HEK293 (cell line): ENCODE measurements at regions not wholly inside any gene's neighbourhood (a gene's known extent, or its start where the extent isn't known, plus 50 kb on each side); places are given as distances from the start of the nearest gene placed in this dataset.

Experiments
- CTCF ChIA-PET: fragments of 350-600 bp; formaldehyde crosslinking; extraction: SDS; loops from one replicate; lab custom pipeline; 2021; ENCODE audit warnings: antibody characterized with exemption; lab: Yijun Ruan, JAX
- POLR2A ChIA-PET: fragments of 300-600 bp; formaldehyde crosslinking; extraction: SDS; loops from one replicate; lab custom pipeline; 2020; ENCODE audit warnings: antibody characterized with exemption, inconsistent platforms; lab: Yijun Ruan, JAX
- H3K27ac ChIP-seq: fragments of 200-500 bp; sonication (Bioruptor generic); 2 replicates; pipeline ENCODE4 v1.5.1; 2014; ENCODE audit warnings: low read depth, low read length, control low read depth, inconsistent platforms; ENCODE audit errors: extremely low read depth
- H3K36me3 ChIP-seq, 2 experiments: fragments of 200-500 bp in 1 of 2; sonication (Bioruptor generic) in 1 of 2; 1 replicate in 1 of 2; 2 replicates in 1 of 2; pipeline ENCODE4 v1.5.1; 2014 to 2017; ENCODE audit warnings: inconsistent platforms in 2 of 2, low read length in 2 of 2; ENCODE audit not compliant: control insufficient read depth in 2 of 2, insufficient read depth in 1 of 2
- H3K4me1 ChIP-seq: fragments of 200-500 bp; sonication (Bioruptor generic); 2 replicates; pipeline ENCODE4 v1.5.1; 2014; ENCODE audit warnings: mild to moderate bottlenecking, low read length, inconsistent platforms; ENCODE audit not compliant: control insufficient read depth, insufficient read depth
- H3K4me3 ChIP-seq: 2 replicates; pipeline ENCODE4 v1.5.1; 2011; ENCODE audit warnings: low read depth, mild to moderate bottlenecking, control low read depth, low read length, moderate library complexity
- H3K9me3 ChIP-seq: fragments of 200-500 bp; sonication (Bioruptor generic); 2 replicates; pipeline ENCODE4 v1.5.1; 2014; ENCODE audit warnings: low read depth, low read length, inconsistent platforms; ENCODE audit not compliant: control insufficient read depth, insufficient read depth
- KLF10 ChIP-seq: fragments of 450-650 bp; IDR thresholded peaks from 2 replicates; pipeline ENCODE4 v1.5.1; 2018; ENCODE audit warnings: missing biosample characterization, mild to moderate bottlenecking, missing genetic modification characterization
- SCRT1 ChIP-seq: fragments of 450-650 bp; formaldehyde crosslinking; IDR thresholded peaks from 2 replicates; pipeline ENCODE4 v1.5.1; 2016; ENCODE audit warnings: missing biosample characterization, missing genetic modification characterization, borderline replicate concordance
- SP7 ChIP-seq: fragments of 450-650 bp; formaldehyde crosslinking; IDR thresholded peaks from 2 replicates; pipeline ENCODE4 v1.5.1; 2016; ENCODE audit warnings: missing biosample characterization, missing genetic modification characterization
- ZBTB8A ChIP-seq: fragments of 450-650 bp; formaldehyde crosslinking; IDR thresholded peaks from 2 replicates; pipeline ENCODE4 v1.5.1; 2016; ENCODE audit warnings: missing biosample characterization, missing genetic modification characterization
- ZNF16 ChIP-seq: fragments of 450-650 bp; formaldehyde crosslinking; IDR thresholded peaks from 2 replicates; pipeline ENCODE4 v1.5.1; 2016; ENCODE audit warnings: low read depth, missing biosample characterization, missing genetic modification characterization
- ZNF211 ChIP-seq: fragments of 450-650 bp; formaldehyde crosslinking; IDR thresholded peaks from 2 replicates; pipeline ENCODE4 v1.5.1; 2016; ENCODE audit warnings: low read depth, missing biosample characterization, missing genetic modification characterization
- ZNF239 ChIP-seq: fragments of 450-650 bp; formaldehyde crosslinking; IDR thresholded peaks from 2 replicates; pipeline ENCODE4 v1.5.1; 2016; ENCODE audit warnings: missing biosample characterization, missing genetic modification characterization
- ZNF248 ChIP-seq: fragments of 450-650 bp; formaldehyde crosslinking; IDR thresholded peaks from 2 replicates; pipeline ENCODE4 v1.5.1; 2017; ENCODE audit warnings: missing biosample characterization, missing genetic modification characterization
- ZNF433 ChIP-seq: fragments of 450-650 bp; formaldehyde crosslinking; IDR thresholded peaks from 2 replicates; pipeline ENCODE4 v1.5.1; 2016; ENCODE audit warnings: missing biosample characterization, missing genetic modification characterization, low read depth
- ZNF529 ChIP-seq: fragments of 450-650 bp; formaldehyde crosslinking; IDR thresholded peaks from 2 replicates; pipeline ENCODE4 v1.5.1; 2017; ENCODE audit warnings: missing genetic modification characterization, missing biosample characterization; ENCODE audit not compliant: insufficient replicate concordance
- ZNF596 ChIP-seq: fragments of 450-650 bp; IDR thresholded peaks from 2 replicates; pipeline ENCODE4 v1.5.0; 2018; ENCODE audit warnings: missing biosample characterization, mild to moderate bottlenecking, missing genetic modification characterization, moderate library complexity
- ZNF624 ChIP-seq: fragments of 450-650 bp; formaldehyde crosslinking; IDR thresholded peaks from 2 replicates; pipeline ENCODE4 v1.5.1; 2017; ENCODE audit warnings: missing biosample characterization, missing genetic modification characterization
- ZNF626 ChIP-seq: fragments of 450-650 bp; sonication (Bioruptor Pico); formaldehyde crosslinking; IDR thresholded peaks from 2 replicates; pipeline ENCODE4 v1.5.1; 2018; ENCODE audit warnings: missing biosample characterization, missing genetic modification characterization, inconsistent platforms
- TF ChIP-seq, protein P1 (sequence below): fragments of 450-650 bp; formaldehyde crosslinking; IDR thresholded peaks from 2 replicates; pipeline ENCODE4 v1.5.1; 2016; ENCODE audit warnings: missing biosample characterization, missing genetic modification characterization
- TF ChIP-seq, protein P2 (sequence below): fragments of 450-650 bp; formaldehyde crosslinking; IDR thresholded peaks from 2 replicates; pipeline ENCODE4 v1.5.1; 2016; ENCODE audit warnings: missing biosample characterization, missing genetic modification characterization
- TF ChIP-seq, protein P3 (sequence below): sonication (generic); formaldehyde crosslinking; IDR thresholded peaks from 2 replicates; pipeline ENCODE4 v1.8.1; 2022; ENCODE audit warnings: mild to moderate bottlenecking, moderate library complexity, missing genetic modification reagents
- TF ChIP-seq, protein P4 (sequence below): fragments of 450-650 bp; formaldehyde crosslinking; IDR thresholded peaks from 2 replicates; pipeline ENCODE4 v1.5.1; 2016; ENCODE audit warnings: missing biosample characterization, missing genetic modification characterization, low read depth
- TF ChIP-seq, protein P5 (sequence below): fragments of 450-650 bp; formaldehyde crosslinking; IDR thresholded peaks from 2 replicates; pipeline ENCODE4 v1.5.1; 2016; ENCODE audit warnings: missing biosample characterization, missing genetic modification characterization
- TF ChIP-seq, protein P6 (sequence below): fragments of 450-650 bp; formaldehyde crosslinking; IDR thresholded peaks from 2 replicates; pipeline ENCODE4 v1.5.1; 2016; ENCODE audit warnings: missing biosample characterization, missing genetic modification characterization
- TF ChIP-seq, protein P7 (sequence below): fragments of 450-650 bp; formaldehyde crosslinking; IDR thresholded peaks from 2 replicates; pipeline ENCODE4 v1.5.1; 2017; ENCODE audit warnings: missing biosample characterization, missing genetic modification characterization

DNA sequence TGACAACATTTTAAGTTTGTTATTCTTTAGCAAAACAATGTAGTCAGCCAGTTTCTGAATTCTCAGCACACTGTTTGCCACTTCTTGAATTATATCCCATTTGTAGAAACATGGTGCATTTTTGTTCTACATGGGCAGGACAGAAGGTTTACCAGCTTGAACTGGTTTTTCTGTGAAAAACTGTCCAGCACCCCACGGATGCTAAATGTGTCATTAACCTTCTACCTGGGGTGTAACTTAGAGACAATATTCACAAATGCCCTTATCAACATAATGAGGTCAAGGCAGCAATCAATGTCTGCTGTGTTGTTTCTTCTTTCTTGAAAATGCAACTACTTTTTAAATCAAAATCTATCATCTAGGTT is 702.6 kb downstream of the CENPC start:
- ChIA-PET POLR2A (no interaction called here), CTCF (no interaction called here)
- no peaks in the 10 kb centered on the region for H3K9me3 ChIP-seq
- no peaks in the 10 kb centered on the region for H3K36me3 ChIP-seq
- no peak overlapping the region for H3K4me3 ChIP-seq
- TF ChIP-seq, protein P1, sequence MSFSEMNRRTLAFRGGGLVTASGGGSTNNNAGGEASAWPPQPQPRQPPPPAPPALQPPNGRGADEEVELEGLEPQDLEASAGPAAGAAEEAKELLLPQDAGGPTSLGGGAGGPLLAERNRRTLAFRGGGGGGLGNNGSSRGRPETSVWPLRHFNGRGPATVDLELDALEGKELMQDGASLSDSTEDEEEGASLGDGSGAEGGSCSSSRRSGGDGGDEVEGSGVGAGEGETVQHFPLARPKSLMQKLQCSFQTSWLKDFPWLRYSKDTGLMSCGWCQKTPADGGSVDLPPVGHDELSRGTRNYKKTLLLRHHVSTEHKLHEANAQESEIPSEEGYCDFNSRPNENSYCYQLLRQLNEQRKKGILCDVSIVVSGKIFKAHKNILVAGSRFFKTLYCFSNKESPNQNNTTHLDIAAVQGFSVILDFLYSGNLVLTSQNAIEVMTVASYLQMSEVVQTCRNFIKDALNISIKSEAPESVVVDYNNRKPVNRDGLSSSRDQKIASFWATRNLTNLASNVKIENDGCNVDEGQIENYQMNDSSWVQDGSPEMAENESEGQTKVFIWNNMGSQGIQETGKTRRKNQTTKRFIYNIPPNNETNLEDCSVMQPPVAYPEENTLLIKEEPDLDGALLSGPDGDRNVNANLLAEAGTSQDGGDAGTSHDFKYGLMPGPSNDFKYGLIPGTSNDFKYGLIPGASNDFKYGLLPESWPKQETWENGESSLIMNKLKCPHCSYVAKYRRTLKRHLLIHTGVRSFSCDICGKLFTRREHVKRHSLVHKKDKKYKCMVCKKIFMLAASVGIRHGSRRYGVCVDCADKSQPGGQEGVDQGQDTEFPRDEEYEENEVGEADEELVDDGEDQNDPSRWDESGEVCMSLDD (tag by site-specific recombination): no peak
- no peak for TF ChIP-seq ZNF529
- no peak for TF ChIP-seq ZBTB8A (tag by site-specific recombination)
- TF ChIP-seq SP7 (tag by site-specific recombination): no peak
- no peak for TF ChIP-seq KLF10 (tag by site-specific recombination)
- TF ChIP-seq SCRT1 (tag by site-specific recombination): no peak
- TF ChIP-seq, protein P2, sequence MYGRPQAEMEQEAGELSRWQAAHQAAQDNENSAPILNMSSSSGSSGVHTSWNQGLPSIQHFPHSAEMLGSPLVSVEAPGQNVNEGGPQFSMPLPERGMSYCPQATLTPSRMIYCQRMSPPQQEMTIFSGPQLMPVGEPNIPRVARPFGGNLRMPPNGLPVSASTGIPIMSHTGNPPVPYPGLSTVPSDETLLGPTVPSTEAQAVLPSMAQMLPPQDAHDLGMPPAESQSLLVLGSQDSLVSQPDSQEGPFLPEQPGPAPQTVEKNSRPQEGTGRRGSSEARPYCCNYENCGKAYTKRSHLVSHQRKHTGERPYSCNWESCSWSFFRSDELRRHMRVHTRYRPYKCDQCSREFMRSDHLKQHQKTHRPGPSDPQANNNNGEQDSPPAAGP (tag by site-specific recombination): no peak
- TF ChIP-seq, protein P3, sequence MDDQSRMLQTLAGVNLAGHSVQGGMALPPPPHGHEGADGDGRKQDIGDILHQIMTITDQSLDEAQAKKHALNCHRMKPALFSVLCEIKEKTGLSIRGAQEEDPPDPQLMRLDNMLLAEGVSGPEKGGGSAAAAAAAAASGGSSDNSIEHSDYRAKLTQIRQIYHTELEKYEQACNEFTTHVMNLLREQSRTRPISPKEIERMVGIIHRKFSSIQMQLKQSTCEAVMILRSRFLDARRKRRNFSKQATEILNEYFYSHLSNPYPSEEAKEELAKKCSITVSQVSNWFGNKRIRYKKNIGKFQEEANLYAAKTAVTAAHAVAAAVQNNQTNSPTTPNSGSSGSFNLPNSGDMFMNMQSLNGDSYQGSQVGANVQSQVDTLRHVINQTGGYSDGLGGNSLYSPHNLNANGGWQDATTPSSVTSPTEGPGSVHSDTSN (CRISPR knock-in tag): no peak
- no peak for TF ChIP-seq ZNF624 (tag by site-specific recombination)
- TF ChIP-seq ZNF248 (tag by site-specific recombination): no peak
- TF ChIP-seq, protein P4, sequence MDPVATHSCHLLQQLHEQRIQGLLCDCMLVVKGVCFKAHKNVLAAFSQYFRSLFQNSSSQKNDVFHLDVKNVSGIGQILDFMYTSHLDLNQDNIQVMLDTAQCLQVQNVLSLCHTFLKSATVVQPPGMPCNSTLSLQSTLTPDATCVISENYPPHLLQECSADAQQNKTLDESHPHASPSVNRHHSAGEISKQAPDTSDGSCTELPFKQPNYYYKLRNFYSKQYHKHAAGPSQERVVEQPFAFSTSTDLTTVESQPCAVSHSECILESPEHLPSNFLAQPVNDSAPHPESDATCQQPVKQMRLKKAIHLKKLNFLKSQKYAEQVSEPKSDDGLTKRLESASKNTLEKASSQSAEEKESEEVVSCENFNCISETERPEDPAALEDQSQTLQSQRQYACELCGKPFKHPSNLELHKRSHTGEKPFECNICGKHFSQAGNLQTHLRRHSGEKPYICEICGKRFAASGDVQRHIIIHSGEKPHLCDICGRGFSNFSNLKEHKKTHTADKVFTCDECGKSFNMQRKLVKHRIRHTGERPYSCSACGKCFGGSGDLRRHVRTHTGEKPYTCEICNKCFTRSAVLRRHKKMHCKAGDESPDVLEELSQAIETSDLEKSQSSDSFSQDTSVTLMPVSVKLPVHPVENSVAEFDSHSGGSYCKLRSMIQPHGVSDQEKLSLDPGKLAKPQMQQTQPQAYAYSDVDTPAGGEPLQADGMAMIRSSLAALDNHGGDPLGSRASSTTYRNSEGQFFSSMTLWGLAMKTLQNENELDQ: no peak
- TF ChIP-seq ZNF433 (tag by site-specific recombination): no peak
- no peak for TF ChIP-seq ZNF16 (tag by site-specific recombination)
- TF ChIP-seq, protein P5, sequence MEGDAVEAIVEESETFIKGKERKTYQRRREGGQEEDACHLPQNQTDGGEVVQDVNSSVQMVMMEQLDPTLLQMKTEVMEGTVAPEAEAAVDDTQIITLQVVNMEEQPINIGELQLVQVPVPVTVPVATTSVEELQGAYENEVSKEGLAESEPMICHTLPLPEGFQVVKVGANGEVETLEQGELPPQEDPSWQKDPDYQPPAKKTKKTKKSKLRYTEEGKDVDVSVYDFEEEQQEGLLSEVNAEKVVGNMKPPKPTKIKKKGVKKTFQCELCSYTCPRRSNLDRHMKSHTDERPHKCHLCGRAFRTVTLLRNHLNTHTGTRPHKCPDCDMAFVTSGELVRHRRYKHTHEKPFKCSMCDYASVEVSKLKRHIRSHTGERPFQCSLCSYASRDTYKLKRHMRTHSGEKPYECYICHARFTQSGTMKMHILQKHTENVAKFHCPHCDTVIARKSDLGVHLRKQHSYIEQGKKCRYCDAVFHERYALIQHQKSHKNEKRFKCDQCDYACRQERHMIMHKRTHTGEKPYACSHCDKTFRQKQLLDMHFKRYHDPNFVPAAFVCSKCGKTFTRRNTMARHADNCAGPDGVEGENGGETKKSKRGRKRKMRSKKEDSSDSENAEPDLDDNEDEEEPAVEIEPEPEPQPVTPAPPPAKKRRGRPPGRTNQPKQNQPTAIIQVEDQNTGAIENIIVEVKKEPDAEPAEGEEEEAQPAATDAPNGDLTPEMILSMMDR (tag by site-specific recombination): no peak
- TF ChIP-seq, protein P6, sequence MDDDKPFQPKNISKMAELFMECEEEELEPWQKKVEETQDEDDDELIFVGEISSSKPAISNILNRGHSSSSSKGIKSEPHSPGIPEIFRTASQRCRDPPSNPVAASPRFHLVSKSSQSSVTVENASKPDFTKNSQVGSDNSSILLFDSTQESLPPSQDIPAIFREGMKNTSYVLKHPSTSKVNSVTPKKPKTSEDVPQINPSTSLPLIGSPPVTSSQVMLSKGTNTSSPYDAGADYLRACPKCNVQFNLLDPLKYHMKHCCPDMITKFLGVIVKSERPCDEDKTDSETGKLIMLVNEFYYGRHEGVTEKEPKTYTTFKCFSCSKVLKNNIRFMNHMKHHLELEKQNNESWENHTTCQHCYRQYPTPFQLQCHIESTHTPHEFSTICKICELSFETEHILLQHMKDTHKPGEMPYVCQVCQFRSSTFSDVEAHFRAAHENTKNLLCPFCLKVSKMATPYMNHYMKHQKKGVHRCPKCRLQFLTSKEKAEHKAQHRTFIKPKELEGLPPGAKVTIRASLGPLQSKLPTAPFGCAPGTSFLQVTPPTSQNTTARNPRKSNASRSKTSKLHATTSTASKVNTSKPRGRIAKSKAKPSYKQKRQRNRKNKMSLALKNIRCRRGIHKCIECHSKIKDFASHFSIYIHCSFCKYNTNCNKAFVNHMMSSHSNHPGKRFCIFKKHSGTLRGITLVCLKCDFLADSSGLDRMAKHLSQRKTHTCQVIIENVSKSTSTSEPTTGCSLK (tag by site-specific recombination): no peak
- TF ChIP-seq, protein P7, sequence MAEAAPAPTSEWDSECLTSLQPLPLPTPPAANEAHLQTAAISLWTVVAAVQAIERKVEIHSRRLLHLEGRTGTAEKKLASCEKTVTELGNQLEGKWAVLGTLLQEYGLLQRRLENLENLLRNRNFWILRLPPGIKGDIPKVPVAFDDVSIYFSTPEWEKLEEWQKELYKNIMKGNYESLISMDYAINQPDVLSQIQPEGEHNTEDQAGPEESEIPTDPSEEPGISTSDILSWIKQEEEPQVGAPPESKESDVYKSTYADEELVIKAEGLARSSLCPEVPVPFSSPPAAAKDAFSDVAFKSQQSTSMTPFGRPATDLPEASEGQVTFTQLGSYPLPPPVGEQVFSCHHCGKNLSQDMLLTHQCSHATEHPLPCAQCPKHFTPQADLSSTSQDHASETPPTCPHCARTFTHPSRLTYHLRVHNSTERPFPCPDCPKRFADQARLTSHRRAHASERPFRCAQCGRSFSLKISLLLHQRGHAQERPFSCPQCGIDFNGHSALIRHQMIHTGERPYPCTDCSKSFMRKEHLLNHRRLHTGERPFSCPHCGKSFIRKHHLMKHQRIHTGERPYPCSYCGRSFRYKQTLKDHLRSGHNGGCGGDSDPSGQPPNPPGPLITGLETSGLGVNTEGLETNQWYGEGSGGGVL (tag by site-specific recombination): no peak
- TF ChIP-seq ZNF211 (tag by site-specific recombination): no peak
- TF ChIP-seq ZNF596 (tag by site-specific recombination): no peak
- TF ChIP-seq ZNF239 (tag by site-specific recombination): no peak
- TF ChIP-seq ZNF626: no peak
- no peaks in the 10 kb centered on the region for H3K4me1 ChIP-seq
- no peak overlapping the region for H3K27ac ChIP-seq
